Limb (tissue), 2 donors: ENCODE measurements at regions not wholly inside any gene's neighbourhood (a gene's known extent, or its start where the extent isn't known, plus 50 kb on each side); places are given as distances from the start of the nearest gene placed in this dataset.
A peak's percentile ranks its signal among the peaks of the same experiment; 100 is the strongest.

Experiments used
- DNase-seq, 2 donors: peaks; one replicate each; pipeline ENCODE4 v3.0.0-alpha.2; 2016; ENCODE audit errors: extremely low spot score in 2 of 2

- no peak for DNase-seq
Observed at GRCh38 chr5:8897316-8897715, 648.6 kb downstream of the SEMA5A start.

DNA sequence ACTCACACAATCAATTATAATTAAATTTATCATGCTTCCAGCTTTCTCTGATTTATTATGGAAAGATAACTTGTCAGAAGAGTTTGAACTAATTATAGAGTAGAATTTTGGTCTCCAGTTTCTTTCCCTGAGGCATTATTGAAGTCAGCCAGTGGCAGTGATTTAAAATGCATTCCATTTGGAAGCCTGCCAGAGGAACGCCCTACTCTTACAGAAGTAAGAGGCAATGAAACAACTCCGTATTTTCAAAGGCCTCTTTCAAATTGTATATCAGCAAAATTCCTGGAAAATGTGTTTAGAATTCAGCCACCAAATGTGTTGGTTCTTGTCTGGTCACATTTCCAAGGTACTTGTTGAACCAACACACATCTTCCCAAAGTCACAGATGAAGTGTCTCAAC, 640.9 kb downstream of the SEMA5A start:
- peak; percentile 37 to 45 for DNase-seq

DNA sequence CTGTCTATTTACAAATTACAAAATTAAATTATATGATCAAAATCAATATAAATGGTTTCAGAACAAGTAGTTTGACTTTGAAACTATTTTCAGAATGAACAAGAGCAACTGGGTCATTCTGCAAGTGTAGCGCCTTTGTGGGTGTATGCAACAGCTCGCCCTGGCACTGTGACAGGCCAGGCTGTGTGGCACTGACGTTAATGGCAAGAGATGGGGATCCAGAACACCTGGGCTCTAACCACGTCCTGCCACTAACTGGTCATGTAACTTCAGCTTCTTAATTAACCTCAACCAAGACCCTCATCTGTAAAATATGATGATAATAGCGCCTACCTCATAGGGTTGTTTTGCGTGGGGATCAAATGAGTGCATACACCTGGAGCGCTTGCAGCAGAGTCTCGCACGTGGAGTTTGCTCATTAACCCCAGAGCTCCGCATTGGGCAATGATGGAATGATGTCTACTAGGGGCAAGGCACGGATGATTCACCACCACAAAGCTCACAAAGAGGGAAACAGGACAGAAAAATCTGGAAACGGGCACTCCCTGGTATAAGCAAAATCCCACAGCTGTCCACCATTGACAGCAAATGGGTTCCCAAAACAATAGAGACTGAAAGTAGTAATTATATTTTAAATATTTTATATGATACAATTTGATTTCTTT, 639.4 kb downstream of the SEMA5A start:
- DNase-seq, result no peak

GRCh38 chr5:8907168-8907868, 638.6 kb downstream of the SEMA5A start:
- no peak for DNase-seq

DNA sequence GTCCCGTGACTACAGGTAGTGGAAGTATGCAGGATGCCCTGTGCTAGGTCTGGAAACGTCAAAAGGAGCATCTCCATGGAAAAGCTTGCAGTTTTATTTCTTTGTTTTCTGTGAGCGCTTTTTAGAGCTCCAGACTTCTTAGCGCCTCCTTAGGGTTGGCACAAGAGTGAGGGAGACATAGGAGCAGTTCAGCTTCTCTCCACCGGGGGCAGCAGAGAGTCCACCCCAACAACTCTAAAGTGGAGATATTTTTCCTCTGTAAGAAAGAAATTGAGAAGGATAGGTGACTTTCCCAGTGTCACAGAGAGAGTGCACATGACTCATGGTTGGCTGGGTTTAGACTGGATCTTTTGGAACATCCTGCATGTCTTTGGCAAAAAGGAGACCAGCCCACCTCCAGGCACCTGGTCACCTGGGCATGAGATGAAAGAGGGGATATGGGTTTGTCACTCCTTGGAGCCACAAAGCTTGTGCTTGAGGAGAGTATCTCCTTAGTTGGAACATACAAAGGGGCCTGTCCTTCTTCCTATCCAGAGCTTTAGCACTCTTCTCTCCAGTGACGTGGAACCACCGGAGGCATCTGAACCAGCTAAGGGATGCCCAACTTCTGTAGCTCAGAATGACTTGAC, 637.7 kb downstream of the SEMA5A start:
- peak in 1 of 2 donors; percentile 8 for DNase-seq

DNA sequence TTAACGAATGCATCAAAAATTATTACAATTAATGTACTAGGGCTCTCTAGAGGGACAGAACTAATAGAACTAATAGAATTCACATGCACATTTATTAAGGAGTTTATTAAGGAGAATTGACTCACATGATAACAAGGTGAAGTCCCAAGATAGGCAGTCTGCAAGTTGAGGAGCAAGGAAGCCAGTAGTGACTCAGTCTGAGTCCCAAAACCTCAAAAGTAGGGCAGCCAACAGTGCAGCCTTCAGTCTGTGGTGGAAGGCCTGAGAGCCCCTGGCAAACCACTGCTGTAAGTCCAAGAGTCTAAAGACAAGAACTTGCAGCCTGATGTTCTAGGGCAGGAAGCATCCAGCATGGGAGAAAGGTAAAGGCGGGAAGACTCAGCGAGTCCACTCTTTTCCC, 633.8 kb downstream of the SEMA5A start:
- DNase-seq, result no peak

GRCh38 chr5:8913522-8913921, 632.4 kb downstream of the SEMA5A start:
- no peak for DNase-seq

- no peak for DNase-seq
Observed at GRCh38 chr5:8919096-8919495, 626.8 kb downstream of the SEMA5A start.

GRCh38 chr5:8923526-8923925, 622.3 kb downstream of the SEMA5A start:
- DNase-seq, result no peak

DNA sequence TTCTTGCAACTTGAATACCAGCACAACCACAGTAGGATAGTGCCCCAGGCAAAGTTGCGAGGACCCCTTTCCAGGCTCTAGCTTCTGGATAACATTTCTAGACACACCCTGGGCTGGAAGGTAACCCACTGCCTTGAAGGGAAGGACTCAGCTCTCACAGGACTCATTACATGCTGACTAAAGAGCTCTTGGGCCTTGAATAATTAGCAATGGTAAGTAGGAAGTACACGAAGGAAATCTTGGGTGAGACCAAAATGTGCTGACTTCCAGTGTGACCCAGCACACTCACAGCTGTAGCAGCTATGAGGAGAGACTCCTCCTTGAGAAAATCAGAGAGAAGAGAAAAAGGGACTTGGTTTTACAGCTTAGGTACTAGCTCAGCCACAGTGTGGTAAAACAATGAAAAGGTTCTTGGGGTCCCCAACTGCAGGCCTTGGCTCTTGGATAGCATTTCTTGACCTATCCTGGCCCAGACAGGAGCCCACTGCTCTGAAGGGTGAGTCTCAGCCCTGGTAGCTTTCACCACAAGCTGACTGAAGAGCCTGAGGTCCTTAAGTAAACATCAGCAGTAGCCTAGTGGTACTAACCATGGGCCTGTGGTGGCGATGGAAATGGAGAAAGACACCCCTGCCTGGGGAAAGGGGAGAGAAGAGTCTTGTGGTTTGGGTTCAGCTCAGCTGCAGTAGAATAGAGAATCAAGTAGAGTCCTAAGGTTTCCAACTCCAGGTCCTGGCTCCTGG, 621.7 kb downstream of the SEMA5A start:
- no peak for DNase-seq

DNA sequence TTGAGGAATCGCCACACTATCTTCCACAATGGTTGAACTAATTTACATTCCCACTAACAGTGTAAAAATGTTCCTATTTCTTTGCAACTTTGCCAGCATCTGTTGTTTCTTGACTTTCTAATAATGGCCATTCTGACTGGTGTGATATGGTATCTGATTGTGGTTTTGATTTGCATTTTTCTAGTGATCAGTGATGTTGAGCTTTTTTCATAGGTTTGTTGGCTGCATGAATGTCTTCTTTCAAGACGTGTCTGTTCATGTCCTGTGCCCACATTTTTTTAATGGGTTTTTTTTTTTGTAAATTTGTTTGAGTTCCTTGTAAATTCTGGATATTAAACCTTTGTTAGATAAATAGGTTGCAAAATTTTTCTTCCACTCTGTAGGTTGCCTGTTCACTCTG, 615.9 kb downstream of the SEMA5A start:
- no peak for DNase-seq

GRCh38 chr5:8934455-8934854, 611.4 kb downstream of the SEMA5A start:
- no peak for DNase-seq

DNA sequence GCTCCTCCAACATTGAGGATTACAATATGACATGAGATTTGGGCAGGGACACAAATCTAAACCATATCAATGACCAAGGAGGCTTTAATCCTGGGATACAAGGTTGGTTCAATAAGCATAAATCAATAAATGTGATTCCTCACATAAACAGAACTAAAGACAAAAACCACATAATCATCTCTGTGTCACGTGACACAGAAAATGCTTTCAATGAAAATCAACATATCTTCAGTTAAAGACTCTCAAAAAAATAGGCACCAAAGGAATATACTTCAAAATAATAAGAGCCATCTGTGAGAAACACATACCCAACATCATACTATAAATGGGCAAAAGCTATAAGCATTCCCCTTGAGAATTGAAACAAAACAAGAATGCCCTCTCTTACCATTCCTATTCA, 604.9 kb downstream of the SEMA5A start:
- no peak for DNase-seq

GRCh38 chr5:8943301-8943700, 602.6 kb downstream of the SEMA5A start:
- DNase-seq, result no peak

GRCh38 chr5:8944005-8944404, 601.9 kb downstream of the SEMA5A start:
- DNase-seq, result no peak

GRCh38 chr5:8945972-8946371, 599.9 kb downstream of the SEMA5A start:
- DNase-seq, result no peak

DNA sequence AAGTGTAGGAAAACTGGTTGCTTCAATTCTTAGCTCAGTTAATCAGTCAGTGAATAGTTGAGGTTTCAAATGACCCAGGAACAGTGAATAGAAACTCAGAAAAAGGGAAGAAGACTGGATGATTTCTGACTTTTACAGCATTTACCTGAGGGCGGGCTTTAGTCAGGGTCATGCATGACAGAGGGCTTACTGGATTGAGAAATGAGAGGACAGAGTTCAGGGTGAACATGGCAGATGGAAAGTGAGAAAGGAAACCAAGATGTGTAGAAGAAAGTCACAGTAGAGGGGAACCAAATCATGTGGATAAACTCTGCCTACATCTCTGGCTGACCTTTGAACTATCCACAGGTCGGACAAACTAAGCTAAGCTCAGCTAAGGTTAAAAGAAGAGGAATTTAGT, 596.0 kb downstream of the SEMA5A start:
- DNase-seq, result no peak

DNA sequence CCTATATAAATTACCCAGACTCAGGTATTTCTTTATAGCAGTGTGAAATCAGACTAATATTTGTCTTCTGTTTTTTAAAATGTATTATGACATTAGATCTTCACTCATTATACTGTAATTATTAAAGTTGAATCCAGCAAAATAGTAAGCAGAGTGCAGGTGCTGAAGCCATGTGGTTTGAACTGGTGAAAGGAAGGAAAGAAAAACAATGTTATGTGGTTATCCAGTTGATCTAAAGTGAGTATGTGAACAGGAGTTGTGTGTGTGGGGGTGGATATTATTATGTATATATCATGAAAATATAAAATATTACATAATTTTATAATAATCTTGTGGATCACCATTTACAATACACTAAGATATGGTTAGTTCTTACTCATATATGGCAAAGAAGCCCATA, 593.7 kb downstream of the SEMA5A start:
- DNase-seq, result no peak

- no peak for DNase-seq
Observed at GRCh38 chr5:8953016-8953415, 592.9 kb downstream of the SEMA5A start.

DNA sequence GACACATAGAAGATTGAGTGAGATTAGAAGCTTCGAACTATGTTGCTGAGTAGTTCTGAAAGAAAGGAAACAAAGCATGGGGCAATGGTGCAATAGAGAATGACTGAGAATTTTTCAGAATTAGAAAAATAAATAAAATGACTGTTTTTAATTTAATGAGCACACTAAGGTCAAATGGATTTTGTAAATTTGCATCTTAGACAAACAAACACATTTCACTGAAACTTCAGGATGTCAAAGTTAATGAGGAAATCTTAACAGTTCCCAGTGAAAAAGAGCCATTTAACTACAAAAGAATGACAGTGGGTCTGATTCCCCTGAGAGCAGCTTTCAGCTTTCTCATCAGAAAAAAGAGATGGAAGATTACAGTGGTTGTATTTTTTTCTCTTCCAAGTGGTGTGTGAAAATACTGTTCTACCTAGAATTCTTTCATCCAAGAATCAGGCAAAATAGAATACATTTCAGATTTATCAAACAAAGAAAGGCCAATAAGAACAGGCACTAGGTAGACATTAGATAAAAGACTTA, 591.9 kb downstream of the SEMA5A start:
- DNase-seq, result no peak

GRCh38 chr5:8954801-8955200, 591.1 kb downstream of the SEMA5A start:
- no peak for DNase-seq

- DNase-seq, result no peak
Observed at GRCh38 chr5:8956659-8957058, 589.2 kb downstream of the SEMA5A start.
